ENCODE measurements at regions not wholly inside any gene's neighbourhood (a gene's known extent, or its start where the extent isn't known, plus 50 kb on each side); places are given as distances from the start of the nearest gene placed in this dataset.

GRCh38 chr9:119667916-119668315 is 298.7 kb upstream of the BRINP1 start:
- Histone ChIP-seq H3K27ac (ENCODE audit: insufficient read depth, low read depth, low read length) (no peak overlapping the region), H3K9ac (replicated peaks; ENCODE audit: extremely low read depth, insufficient read depth, low read length) (no peak overlapping the region), H3K9me3 (replicated peaks; ENCODE audit: control insufficient read depth, insufficient read depth, low read length) (peaks cover 1% of the 10 kb centered on the region), H3K36me3 (ENCODE audit: control insufficient read depth in 2 of 2, extremely low read depth in 1 of 2, insufficient read depth in 2 of 2, low read length in 2 of 2) (no peaks in the 10 kb centered on the region), H3K4me1 (ENCODE audit: control insufficient read depth, extremely low read depth, insufficient read depth, low read length) (no peaks in the 10 kb centered on the region), H3K27me3 (ENCODE audit: control insufficient read depth in 2 of 2, insufficient read depth in 2 of 2, low read length in 2 of 2) (no peaks in the 10 kb centered on the region), H3K9me1 (replicated peaks; ENCODE audit: control insufficient read depth, extremely low read depth, insufficient read depth, low read length) (no peaks in the 10 kb centered on the region), H3K79me2 (ENCODE audit: control insufficient read depth, insufficient read depth, low read length) (no peaks in the 10 kb centered on the region), H3K4me3 (replicated peaks in 1 of 3; ENCODE audit: insufficient read depth in 1 of 3, low read depth in 1 of 3, low read length in 3 of 3) (no peak overlapping the region), H4K20me1 (replicated peaks; ENCODE audit: control insufficient read depth, extremely low read depth, insufficient read depth, low read length) (no peaks in the 10 kb centered on the region), H2AFZ (ENCODE audit: low read depth, low read length) (no peak overlapping the region), H3K4me2 (ENCODE audit: insufficient read depth, low read length) (no peak overlapping the region)
- TF ChIP-seq JUN (IDR thresholded peaks at IDR 0.05; ENCODE audit: borderline replicate concordance, insufficient read depth, insufficient read length, low read depth) (no peak), EZH2 (IDR thresholded peaks at IDR 0.05; ENCODE audit: borderline replicate concordance, low read depth, low read length, severe bottlenecking) (no peak), POLR2AphosphoS5 (IDR thresholded peaks at IDR 0.05; ENCODE audit: insufficient read depth, low read depth, low read length) (no peak), MAX (IDR thresholded peaks at IDR 0.05; ENCODE audit: insufficient read depth, insufficient read length) (no peak), MYC (IDR thresholded peaks at IDR 0.05; ENCODE audit: low read depth, low read length) (no peak), FOS (IDR thresholded peaks at IDR 0.05; ENCODE audit: borderline replicate concordance, insufficient read depth, low read length) (no peak), GATA2 (IDR thresholded peaks at IDR 0.05; ENCODE audit: insufficient read depth, insufficient read length, low read depth, low read length) (no peak), POLR2A (IDR thresholded peaks at IDR 0.05; ENCODE audit: low read depth, low read length) (no peak)
- TF ChIP-seq, protein P1, sequence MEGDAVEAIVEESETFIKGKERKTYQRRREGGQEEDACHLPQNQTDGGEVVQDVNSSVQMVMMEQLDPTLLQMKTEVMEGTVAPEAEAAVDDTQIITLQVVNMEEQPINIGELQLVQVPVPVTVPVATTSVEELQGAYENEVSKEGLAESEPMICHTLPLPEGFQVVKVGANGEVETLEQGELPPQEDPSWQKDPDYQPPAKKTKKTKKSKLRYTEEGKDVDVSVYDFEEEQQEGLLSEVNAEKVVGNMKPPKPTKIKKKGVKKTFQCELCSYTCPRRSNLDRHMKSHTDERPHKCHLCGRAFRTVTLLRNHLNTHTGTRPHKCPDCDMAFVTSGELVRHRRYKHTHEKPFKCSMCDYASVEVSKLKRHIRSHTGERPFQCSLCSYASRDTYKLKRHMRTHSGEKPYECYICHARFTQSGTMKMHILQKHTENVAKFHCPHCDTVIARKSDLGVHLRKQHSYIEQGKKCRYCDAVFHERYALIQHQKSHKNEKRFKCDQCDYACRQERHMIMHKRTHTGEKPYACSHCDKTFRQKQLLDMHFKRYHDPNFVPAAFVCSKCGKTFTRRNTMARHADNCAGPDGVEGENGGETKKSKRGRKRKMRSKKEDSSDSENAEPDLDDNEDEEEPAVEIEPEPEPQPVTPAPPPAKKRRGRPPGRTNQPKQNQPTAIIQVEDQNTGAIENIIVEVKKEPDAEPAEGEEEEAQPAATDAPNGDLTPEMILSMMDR (IDR thresholded peaks at IDR 0.05; ENCODE audit: extremely low read depth in 1 of 2, insufficient read depth in 1 of 2, low read depth in 1 of 2, low read length in 2 of 2) = no peak
- no peak for DNase-seq (ENCODE audit: low read depth, low spot score)
- no TSS peak for BruUV-seq (replicated peaks)
- dilution Hi-C loops (cut with MboI; ENCODE audit: extremely low pct_ligation_motif_present, low sequenced_read_pairs) = no loop called here
- CTCF ChIA-PET = no interaction called here
- POLR2A ChIA-PET = no interaction called here
- intact Hi-C loops (cut with micrococcal nuclease) = no loop called here
- no peak for FAIRE-seq

Measured in endothelial cell of umbilical vein (primary cell).